MV-4-11 (cell line): ENCODE measurements at regions not wholly inside any gene's neighbourhood (a gene's known extent, or its start where the extent isn't known, plus 50 kb on each side); places are given as distances from the start of the nearest gene placed in this dataset.
A peak's percentile ranks its signal among the peaks of the same experiment; 100 is the strongest.
"Not testable (repeated sequence)": the region's sequence is repeated elsewhere in the genome, so short reads cannot be mapped to it uniquely, and the experiment has no call there.

Experiments
- DNase-seq: peaks from one replicate; lab custom pipeline; 2025; lab: John Stamatoyannopoulos, UW

DNA sequence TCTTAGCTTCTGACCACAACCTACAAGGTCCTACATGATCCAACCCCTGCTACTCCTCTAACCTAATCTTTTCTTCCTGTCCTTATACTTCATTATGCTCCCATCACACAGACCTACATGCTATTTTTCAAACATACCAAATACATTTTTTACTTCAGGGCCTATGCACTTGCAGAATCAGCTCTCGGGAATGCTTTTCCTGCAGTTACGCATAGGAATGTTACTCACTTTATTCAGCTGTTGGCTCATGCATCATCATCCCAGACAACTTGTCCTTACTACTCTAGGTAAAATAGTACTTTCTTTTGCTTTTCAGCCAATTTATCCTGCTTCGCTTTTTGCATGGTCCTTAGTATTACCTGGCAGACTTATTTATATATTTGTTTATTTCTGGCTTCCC is 105.6 kb downstream of the OXSM start:
- no peak for DNase-seq

GRCh38 chr3:25897019-25897418 is 107.1 kb downstream of the OXSM start:
- no peak for DNase-seq

DNA sequence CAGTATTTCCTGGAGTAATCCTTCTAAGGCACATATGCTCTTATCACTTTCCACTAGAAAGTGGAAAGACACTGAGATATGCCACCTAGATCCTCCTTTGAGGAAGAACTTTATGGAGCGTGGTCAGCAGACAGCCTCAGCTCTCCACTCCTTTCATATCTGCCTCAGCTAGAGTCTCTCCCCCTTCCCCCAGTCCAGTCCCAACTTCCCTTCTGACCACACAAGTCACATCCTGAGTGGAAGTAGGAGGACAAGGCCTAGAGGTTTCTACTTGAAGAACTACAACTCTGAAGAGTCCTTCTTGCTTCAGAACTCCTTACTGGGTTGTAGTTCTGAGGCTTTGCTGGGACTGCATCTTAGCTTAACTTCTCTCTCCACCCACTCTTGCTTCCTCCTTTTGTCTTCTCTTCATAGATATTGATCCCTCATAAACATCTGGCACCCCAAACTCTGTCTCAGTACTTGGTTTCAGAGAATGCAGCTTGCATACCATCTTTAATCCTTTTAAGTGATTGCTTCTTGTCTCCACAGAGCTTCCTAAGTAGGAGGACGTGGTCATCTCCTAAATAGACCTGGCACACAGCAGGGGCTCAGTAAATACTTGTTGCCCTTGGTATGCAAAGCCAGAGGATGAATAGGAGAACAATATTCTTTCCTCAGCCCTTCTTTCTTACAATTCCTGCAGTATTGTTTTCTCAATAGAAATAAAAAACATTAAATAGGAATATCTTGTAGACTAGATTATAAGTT is 109.6 kb downstream of the OXSM start:
- peak; percentile 72 for DNase-seq

- no peak for DNase-seq
Observed at GRCh38 chr3:25900161-25900560, 110.3 kb downstream of the OXSM start.

DNA sequence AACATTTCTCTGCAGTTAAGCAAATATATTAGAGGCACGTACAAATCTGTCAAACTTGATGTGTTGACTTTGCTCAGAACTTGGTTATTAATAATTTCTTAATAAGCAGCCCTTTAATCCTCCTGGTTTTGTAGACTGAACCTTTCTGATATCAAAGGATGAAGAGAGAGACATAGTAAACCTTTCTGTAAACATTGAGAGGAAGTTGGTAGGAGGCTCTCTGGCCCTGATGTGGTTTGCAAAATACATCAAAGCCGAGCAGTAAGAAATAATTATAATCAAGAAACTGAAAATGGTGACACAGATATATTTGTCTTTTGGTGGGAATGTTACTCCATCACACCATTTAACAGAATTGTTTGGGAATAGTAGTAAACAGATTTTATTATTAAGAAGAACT is 111.9 kb downstream of the OXSM start:
- no peak for DNase-seq

- no peak for DNase-seq
Observed at GRCh38 chr3:25902586-25902985, 112.7 kb downstream of the OXSM start.

GRCh38 chr3:25903371-25904129 is 113.7 kb downstream of the OXSM start:
- DNase-seq, result peak; percentile 54

DNA sequence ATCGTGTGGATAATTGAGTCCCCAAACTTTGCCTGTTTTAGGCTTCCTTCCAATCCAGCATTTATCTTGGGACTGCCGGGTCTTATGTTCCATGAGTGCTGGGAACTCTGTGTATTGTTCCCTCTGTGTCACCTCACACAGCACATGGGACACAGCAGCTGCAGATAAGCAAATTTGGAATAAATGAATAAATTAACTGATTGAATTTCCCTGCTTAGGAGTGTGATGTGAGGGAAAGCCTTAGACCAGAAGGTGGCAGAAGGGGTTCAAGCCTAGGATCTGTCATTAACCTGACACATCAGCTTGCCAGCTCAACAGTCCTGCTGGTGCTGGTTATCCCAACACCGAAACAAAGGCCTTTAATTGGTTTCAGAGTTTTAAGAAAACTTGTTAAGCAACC is 114.3 kb downstream of the OXSM start:
- no peak for DNase-seq

DNA sequence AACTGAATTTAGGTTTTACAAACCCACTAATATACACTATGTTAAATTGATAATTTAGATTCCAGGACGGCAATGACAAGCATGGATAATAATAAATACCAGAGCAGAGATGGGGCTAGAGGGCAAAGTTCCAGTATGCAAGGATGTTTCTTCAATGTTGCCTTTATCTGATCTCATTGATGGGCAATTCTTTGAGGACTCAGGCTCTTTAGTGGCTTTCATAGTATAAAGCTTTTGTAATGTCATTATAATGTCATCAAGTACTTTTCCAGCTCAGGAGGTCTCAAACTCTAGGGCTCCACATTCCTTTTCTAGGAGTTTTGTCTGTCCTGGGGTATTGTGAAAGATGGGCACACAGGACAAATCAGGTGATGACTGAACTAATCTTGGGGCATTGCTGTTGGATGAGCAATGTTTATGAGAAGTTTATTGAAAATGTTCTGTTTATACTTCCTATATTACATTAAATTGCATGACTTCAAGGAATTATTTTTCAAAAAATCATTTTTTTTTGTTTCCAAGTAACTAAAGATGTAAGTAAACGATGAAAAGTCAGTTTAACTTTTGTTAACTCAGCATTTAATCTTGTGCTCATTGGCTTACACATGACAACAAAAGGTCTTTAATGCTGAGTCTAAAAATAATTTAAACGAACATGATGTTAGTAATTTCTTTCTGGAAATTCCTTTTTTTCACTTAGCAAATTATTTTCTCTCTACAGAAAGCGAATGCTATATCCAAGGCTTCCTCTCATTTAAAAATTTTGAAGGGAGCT is 116.4 kb downstream of the OXSM start:
- DNase-seq, result no peak

DNA sequence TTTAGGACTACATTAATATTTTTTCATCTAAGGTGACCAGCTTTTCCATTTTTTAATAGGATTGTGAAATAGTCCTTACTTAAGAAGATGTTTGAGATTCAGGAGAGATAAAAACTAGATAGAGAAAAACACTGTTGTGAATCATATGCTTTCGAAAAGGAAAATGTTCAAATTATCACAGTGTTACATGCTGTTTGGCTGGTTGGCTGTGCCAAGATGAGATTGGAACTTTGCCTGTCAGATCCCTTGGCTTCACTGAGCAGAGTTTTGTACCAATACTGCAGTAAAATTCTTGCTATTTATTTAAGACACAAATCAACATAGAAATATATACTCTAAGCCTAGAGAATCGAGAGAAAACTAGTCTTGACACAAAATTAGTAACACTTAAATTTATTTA is 117.2 kb downstream of the OXSM start:
- no peak for DNase-seq

GRCh38 chr3:25910105-25910504 is 120.2 kb downstream of the OXSM start:
- no peak for DNase-seq

- peak; percentile 26 for DNase-seq
Observed at GRCh38 chr3:25910997-25911396, 121.1 kb downstream of the OXSM start.

GRCh38 chr3:25911525-25912295 is 121.8 kb downstream of the OXSM start:
- DNase-seq, result peak; percentile 23

DNA sequence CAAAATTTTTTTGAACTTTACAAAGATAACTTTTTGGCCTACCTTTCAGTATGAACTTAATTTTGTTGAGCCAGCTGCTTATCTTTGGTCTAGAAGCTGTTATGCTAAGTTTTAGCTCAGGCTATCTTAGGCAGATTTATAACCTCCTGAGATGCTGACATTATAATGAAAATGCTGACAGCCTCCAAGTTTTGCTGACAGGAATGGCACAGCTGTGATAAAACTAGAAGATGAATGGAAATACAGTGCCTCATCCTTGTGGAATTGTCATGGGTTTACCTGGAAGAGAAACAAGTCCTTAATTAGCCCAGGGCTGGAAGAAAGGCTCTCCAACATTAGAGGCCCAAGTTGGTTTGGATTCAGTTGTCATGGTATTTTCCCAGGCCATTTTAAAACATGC is 123.3 kb downstream of the OXSM start:
- DNase-seq, result no peak

- no peak for DNase-seq
Observed at GRCh38 chr3:25915673-25916072, 125.8 kb downstream of the OXSM start.

GRCh38 chr3:25916321-25916720 is 126.4 kb downstream of the OXSM start:
- no peak for DNase-seq

DNA sequence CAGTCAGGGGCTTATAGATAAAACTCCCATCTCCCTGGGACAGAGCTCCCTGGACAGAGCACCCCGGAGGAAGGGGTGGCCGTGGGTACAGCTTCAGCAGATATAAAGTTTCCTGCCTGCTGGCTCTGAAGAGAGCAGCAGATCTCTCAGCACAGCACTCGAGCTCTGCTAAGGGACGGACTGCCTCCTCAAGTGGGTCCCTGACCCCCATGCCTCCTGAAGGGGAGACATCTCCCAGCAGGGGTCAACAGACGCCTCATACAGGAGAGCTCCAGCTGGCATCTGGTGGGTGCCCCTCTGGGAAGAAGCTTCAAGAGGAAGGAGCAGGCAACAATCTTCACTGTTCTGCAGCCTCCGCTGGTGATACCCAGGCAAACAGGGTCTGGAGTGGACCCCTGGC is 142.1 kb downstream of the OXSM start:
- DNase-seq, result not testable (repeated sequence)

- DNase-seq, result peak; percentile 41
Observed at GRCh38 chr3:25938566-25939325, 148.9 kb downstream of the OXSM start.

GRCh38 chr3:25940935-25941334 is 151.0 kb downstream of the OXSM start:
- DNase-seq, result peak; percentile 64

DNA sequence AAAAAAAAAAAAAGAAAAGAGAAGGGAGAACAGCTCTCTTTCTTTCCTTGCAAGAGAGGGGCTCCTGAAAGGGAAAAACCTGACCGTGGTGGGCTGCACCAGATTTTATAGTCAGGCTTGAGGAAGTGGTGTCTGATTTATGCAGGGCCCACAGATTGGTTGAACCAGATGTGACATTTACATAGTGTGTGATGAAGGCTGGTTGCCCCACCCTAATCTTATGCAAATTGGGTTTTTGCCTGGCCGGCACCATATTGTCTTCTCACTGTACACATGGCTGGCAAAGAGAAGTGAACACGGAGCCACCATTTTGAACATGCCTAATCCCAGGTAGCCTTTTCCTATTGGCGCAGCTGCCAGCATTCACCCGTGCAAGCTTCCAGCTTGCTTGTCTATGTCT is 154.4 kb downstream of the OXSM start:
- no peak for DNase-seq

GRCh38 chr3:25945366-25945765 is 155.5 kb downstream of the OXSM start:
- DNase-seq, result no peak
